GM23338 (cell line): ENCODE measurements at regions not wholly inside any gene's neighbourhood (a gene's known extent, or its start where the extent isn't known, plus 50 kb on each side); places are given as distances from the start of the nearest gene placed in this dataset.

Experiments used
- ATAC-seq: fragments of 200-7000 bp; cut with Tn5 transposase; 3 replicates; pipeline ENCODE4 v1.9.1; 2020
- DNase-seq: peaks from one replicate; pipeline ENCODE4 v3.0.0-alpha.2; 2015; ENCODE audit warnings: low spot score
- H2AFZ ChIP-seq: fragments of 200-600 bp; sonication (generic); 2 replicates; pipeline ENCODE4 v1.8.0; 2016; ENCODE audit warnings: antibody characterized with exemption, mild to moderate bottlenecking, moderate library complexity
- H3F3A ChIP-seq: fragments of 200-600 bp; sonication (generic); replicated peaks from 2 replicates; pipeline ENCODE4 v1.8.0; 2017; ENCODE audit warnings: antibody characterized with exemption, mixed run types, low read depth
- H3K27ac ChIP-seq: fragments of 200-600 bp; sonication (generic); 2 replicates; pipeline ENCODE4 v1.6.1; 2016; ENCODE audit warnings: low read depth
- H3K27me3 ChIP-seq: fragments of 200-600 bp; sonication (generic); 2 replicates; pipeline ENCODE4 v1.8.0; 2016; ENCODE audit warnings: mild to moderate bottlenecking, mixed run types, moderate library complexity; ENCODE audit not compliant: insufficient read depth
- H3K36me3 ChIP-seq: fragments of 200-600 bp; sonication (generic); 2 replicates; pipeline ENCODE4 v1.8.0; 2016; ENCODE audit warnings: mild to moderate bottlenecking; ENCODE audit not compliant: insufficient read depth
- H3K4me1 ChIP-seq: fragments of 200-600 bp; sonication (generic); 2 replicates; pipeline ENCODE4 v1.8.0; 2016; ENCODE audit warnings: mild to moderate bottlenecking, moderate library complexity; ENCODE audit not compliant: insufficient read depth
- H3K4me2 ChIP-seq: fragments of 200-600 bp; sonication (generic); 2 replicates; pipeline ENCODE4 v1.7.1; 2017; ENCODE audit warnings: mixed run types
- H3K4me3 ChIP-seq: fragments of 200-600 bp; sonication (generic); 2 replicates; pipeline ENCODE4 v1.6.1; 2016; ENCODE audit warnings: mixed run types
- H3K79me2 ChIP-seq: fragments of 200-600 bp; sonication (generic); replicated peaks from 2 replicates; pipeline ENCODE4 v1.8.0; 2017; ENCODE audit warnings: mild to moderate bottlenecking; ENCODE audit not compliant: insufficient read depth
- H3K9me2 ChIP-seq: fragments of 200-600 bp; sonication (generic); 2 replicates; pipeline ENCODE4 v1.8.0; 2017; ENCODE audit not compliant: insufficient read depth
- H4K20me1 ChIP-seq: fragments of 200-600 bp; sonication (generic); replicated peaks from 2 replicates; pipeline ENCODE4 v1.8.0; 2017; ENCODE audit warnings: mild to moderate bottlenecking; ENCODE audit not compliant: insufficient read depth
- H3K27ac Mint-ChIP-seq: 2 replicates; pipeline ENCODE4 v1.8.0; 2020; ENCODE audit warnings: inconsistent platforms, mild to moderate bottlenecking, moderate library complexity, mixed read lengths
- H3K27me3 Mint-ChIP-seq: 3 replicates; pipeline ENCODE4 v1.8.0; 2022; ENCODE audit warnings: low read depth, mild to moderate bottlenecking, moderate library complexity, mixed read lengths, inconsistent platforms; ENCODE audit not compliant: insufficient read depth, poor library complexity
- H3K36me3 Mint-ChIP-seq: 3 replicates; pipeline ENCODE4 v1.8.0; 2021; ENCODE audit warnings: low read depth, mild to moderate bottlenecking, inconsistent platforms, moderate library complexity, mixed read lengths
- H3K4me1 Mint-ChIP-seq: 3 replicates; pipeline ENCODE4 v1.8.0; 2020; ENCODE audit warnings: mild to moderate bottlenecking, inconsistent platforms, mixed read lengths
- H3K4me3 Mint-ChIP-seq: 3 replicates; pipeline ENCODE4 v1.8.0; 2021; ENCODE audit warnings: moderate library complexity, mild to moderate bottlenecking, inconsistent platforms, mixed read lengths
- H3K9me3 Mint-ChIP-seq: 3 replicates; pipeline ENCODE4 v1.8.0; 2020; ENCODE audit warnings: moderate library complexity, mild to moderate bottlenecking, inconsistent platforms, mixed read lengths
- CREB1 ChIP-seq: fragments of 250-450 bp; sonication (Bioruptor Pico); IDR thresholded peaks from 2 replicates; pipeline ENCODE4 v1.5.0; 2020; ENCODE audit warnings: low read depth, mild to moderate bottlenecking, moderate library complexity
- EZH2 ChIP-seq: fragments of 200-600 bp; sonication (generic); IDR thresholded peaks from one replicate; pipeline ENCODE4 v1.8.0; 2017; ENCODE audit warnings: antibody characterized with exemption, mild to moderate bottlenecking, low read depth; ENCODE audit not compliant: unreplicated experiment
- EZH2phosphoT487 ChIP-seq: fragments of 200-600 bp; sonication (generic); IDR thresholded peaks from one replicate; pipeline ENCODE4 v1.8.1; 2018; ENCODE audit warnings: antibody characterized with exemption; ENCODE audit not compliant: unreplicated experiment
- JUNB ChIP-seq: IDR thresholded peaks from one replicate; pipeline ENCODE4 v1.6.1; 2016; ENCODE audit warnings: antibody characterized with exemption; ENCODE audit not compliant: unreplicated experiment
- NANOG ChIP-seq: IDR thresholded peaks from 2 replicates; pipeline ENCODE4 v1.6.1; 2016; ENCODE audit warnings: antibody characterized with exemption, borderline replicate concordance
- POLR2AphosphoS5 ChIP-seq: IDR thresholded peaks from 2 replicates; pipeline ENCODE4 v1.6.1; 2016; ENCODE audit warnings: antibody characterized with exemption, low read depth
- STAT1 ChIP-seq: IDR thresholded peaks from one replicate; pipeline ENCODE4 v1.6.1; 2016; ENCODE audit warnings: antibody characterized with exemption; ENCODE audit not compliant: unreplicated experiment
- ZNF114 ChIP-seq: fragments of 250-450 bp; sonication (Bioruptor Pico); IDR thresholded peaks from 2 replicates; pipeline ENCODE4 v1.5.0; 2020; ENCODE audit warnings: mild to moderate bottlenecking, moderate library complexity
- ZNF331 ChIP-seq: fragments of 250-450 bp; sonication (Bioruptor Pico); IDR thresholded peaks from 2 replicates; pipeline ENCODE4 v1.5.0; 2020; ENCODE audit warnings: low read depth, mild to moderate bottlenecking, moderate library complexity
- TF ChIP-seq, protein P1 (sequence below), 2 experiments: fragments of 200-600 bp in 1 of 2; sonication (generic) in 1 of 2; conservative IDR thresholded peaks; 2 replicates each; pipeline versions ENCODE4 v1.5.1 to v1.6.1; 2016 to 2017; ENCODE audit warnings: antibody characterized with exemption in 2 of 2, low read depth in 2 of 2, mild to moderate bottlenecking in 2 of 2, moderate library complexity in 1 of 2
- TF ChIP-seq, protein P2 (sequence below): IDR thresholded peaks from 2 replicates; pipeline ENCODE4 v1.6.1; 2016; ENCODE audit warnings: antibody characterized with exemption
- TF ChIP-seq, protein P3 (sequence below): IDR thresholded peaks from one replicate; pipeline ENCODE4 v1.6.1; 2018; ENCODE audit warnings: antibody characterized with exemption; ENCODE audit not compliant: unreplicated experiment
- TF ChIP-seq, protein P4 (sequence below): fragments of 250-450 bp; sonication (Bioruptor Pico); IDR thresholded peaks from 2 replicates; pipeline ENCODE4 v1.5.0; 2020; ENCODE audit warnings: mild to moderate bottlenecking, moderate library complexity

DNA sequence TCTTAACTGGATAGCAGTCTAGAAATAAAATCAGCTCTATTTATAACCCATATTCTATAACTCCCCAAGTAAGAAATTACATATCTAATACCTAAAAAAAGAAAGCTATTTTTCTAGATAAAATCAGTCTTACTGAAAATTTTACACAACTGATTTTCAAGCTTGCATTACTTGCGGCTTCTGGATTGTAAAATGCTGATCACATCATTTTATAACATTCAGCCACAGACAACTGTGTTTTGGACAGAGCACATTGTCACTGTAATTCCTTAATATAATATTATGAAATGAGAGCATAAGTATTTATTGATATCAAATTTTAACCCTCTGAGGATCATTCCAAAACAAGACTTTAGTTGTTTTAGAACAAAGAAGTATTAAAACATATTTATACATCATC is 78.5 kb upstream of the ARID2 start:
- Histone ChIP-seq H3K27ac (no peak overlapping the region), H4K20me1 (no peaks in the 10 kb centered on the region), H3K79me2 (no peaks in the 10 kb centered on the region), H3F3A (no peaks in the 10 kb centered on the region), H3K4me2 (no peak overlapping the region), H3K36me3 (no peaks in the 10 kb centered on the region), H3K4me3 (no peak overlapping the region), H3K4me1 (0 out of 2 replicates have a peak, but pooled peaks cover 2% of the 10 kb centered on the region), H3K27me3 (no peaks in the 10 kb centered on the region), H2AFZ (no peak overlapping the region), H3K9me2 (0 out of 2 replicates have a peak, but pooled peaks cover 4% of the 10 kb centered on the region)
- ATAC-seq = no peak
- Mint-ChIP-seq H3K9me3 (no peaks in the 10 kb centered on the region), H3K27me3 (no peaks in the 10 kb centered on the region), H3K27ac (no peak overlapping the region), H3K4me3 (no peak overlapping the region), H3K36me3 (no peaks in the 10 kb centered on the region), H3K4me1 (peaks cover 5% of the 10 kb centered on the region; the same call in 2 of the 3 replicates)
- TF ChIP-seq CREB1 = no peak
- TF ChIP-seq JUNB = no peak
- no peak for TF ChIP-seq POLR2AphosphoS5
- TF ChIP-seq EZH2phosphoT487 = no peak
- TF ChIP-seq ZNF331 = no peak
- TF ChIP-seq EZH2 = no peak
- TF ChIP-seq ZNF114 = no peak
- TF ChIP-seq, protein P1, sequence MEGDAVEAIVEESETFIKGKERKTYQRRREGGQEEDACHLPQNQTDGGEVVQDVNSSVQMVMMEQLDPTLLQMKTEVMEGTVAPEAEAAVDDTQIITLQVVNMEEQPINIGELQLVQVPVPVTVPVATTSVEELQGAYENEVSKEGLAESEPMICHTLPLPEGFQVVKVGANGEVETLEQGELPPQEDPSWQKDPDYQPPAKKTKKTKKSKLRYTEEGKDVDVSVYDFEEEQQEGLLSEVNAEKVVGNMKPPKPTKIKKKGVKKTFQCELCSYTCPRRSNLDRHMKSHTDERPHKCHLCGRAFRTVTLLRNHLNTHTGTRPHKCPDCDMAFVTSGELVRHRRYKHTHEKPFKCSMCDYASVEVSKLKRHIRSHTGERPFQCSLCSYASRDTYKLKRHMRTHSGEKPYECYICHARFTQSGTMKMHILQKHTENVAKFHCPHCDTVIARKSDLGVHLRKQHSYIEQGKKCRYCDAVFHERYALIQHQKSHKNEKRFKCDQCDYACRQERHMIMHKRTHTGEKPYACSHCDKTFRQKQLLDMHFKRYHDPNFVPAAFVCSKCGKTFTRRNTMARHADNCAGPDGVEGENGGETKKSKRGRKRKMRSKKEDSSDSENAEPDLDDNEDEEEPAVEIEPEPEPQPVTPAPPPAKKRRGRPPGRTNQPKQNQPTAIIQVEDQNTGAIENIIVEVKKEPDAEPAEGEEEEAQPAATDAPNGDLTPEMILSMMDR (conservative IDR thresholded peaks at IDR 0.05; ENCODE audit: low read depth in 2 of 2) = no peak
- TF ChIP-seq STAT1 = no peak
- TF ChIP-seq, protein P2, sequence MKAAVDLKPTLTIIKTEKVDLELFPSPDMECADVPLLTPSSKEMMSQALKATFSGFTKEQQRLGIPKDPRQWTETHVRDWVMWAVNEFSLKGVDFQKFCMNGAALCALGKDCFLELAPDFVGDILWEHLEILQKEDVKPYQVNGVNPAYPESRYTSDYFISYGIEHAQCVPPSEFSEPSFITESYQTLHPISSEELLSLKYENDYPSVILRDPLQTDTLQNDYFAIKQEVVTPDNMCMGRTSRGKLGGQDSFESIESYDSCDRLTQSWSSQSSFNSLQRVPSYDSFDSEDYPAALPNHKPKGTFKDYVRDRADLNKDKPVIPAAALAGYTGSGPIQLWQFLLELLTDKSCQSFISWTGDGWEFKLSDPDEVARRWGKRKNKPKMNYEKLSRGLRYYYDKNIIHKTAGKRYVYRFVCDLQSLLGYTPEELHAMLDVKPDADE = no peak
- no peak for TF ChIP-seq NANOG
- TF ChIP-seq, protein P3, sequence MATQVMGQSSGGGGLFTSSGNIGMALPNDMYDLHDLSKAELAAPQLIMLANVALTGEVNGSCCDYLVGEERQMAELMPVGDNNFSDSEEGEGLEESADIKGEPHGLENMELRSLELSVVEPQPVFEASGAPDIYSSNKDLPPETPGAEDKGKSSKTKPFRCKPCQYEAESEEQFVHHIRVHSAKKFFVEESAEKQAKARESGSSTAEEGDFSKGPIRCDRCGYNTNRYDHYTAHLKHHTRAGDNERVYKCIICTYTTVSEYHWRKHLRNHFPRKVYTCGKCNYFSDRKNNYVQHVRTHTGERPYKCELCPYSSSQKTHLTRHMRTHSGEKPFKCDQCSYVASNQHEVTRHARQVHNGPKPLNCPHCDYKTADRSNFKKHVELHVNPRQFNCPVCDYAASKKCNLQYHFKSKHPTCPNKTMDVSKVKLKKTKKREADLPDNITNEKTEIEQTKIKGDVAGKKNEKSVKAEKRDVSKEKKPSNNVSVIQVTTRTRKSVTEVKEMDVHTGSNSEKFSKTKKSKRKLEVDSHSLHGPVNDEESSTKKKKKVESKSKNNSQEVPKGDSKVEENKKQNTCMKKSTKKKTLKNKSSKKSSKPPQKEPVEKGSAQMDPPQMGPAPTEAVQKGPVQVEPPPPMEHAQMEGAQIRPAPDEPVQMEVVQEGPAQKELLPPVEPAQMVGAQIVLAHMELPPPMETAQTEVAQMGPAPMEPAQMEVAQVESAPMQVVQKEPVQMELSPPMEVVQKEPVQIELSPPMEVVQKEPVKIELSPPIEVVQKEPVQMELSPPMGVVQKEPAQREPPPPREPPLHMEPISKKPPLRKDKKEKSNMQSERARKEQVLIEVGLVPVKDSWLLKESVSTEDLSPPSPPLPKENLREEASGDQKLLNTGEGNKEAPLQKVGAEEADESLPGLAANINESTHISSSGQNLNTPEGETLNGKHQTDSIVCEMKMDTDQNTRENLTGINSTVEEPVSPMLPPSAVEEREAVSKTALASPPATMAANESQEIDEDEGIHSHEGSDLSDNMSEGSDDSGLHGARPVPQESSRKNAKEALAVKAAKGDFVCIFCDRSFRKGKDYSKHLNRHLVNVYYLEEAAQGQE = no peak
- TF ChIP-seq, protein P4, sequence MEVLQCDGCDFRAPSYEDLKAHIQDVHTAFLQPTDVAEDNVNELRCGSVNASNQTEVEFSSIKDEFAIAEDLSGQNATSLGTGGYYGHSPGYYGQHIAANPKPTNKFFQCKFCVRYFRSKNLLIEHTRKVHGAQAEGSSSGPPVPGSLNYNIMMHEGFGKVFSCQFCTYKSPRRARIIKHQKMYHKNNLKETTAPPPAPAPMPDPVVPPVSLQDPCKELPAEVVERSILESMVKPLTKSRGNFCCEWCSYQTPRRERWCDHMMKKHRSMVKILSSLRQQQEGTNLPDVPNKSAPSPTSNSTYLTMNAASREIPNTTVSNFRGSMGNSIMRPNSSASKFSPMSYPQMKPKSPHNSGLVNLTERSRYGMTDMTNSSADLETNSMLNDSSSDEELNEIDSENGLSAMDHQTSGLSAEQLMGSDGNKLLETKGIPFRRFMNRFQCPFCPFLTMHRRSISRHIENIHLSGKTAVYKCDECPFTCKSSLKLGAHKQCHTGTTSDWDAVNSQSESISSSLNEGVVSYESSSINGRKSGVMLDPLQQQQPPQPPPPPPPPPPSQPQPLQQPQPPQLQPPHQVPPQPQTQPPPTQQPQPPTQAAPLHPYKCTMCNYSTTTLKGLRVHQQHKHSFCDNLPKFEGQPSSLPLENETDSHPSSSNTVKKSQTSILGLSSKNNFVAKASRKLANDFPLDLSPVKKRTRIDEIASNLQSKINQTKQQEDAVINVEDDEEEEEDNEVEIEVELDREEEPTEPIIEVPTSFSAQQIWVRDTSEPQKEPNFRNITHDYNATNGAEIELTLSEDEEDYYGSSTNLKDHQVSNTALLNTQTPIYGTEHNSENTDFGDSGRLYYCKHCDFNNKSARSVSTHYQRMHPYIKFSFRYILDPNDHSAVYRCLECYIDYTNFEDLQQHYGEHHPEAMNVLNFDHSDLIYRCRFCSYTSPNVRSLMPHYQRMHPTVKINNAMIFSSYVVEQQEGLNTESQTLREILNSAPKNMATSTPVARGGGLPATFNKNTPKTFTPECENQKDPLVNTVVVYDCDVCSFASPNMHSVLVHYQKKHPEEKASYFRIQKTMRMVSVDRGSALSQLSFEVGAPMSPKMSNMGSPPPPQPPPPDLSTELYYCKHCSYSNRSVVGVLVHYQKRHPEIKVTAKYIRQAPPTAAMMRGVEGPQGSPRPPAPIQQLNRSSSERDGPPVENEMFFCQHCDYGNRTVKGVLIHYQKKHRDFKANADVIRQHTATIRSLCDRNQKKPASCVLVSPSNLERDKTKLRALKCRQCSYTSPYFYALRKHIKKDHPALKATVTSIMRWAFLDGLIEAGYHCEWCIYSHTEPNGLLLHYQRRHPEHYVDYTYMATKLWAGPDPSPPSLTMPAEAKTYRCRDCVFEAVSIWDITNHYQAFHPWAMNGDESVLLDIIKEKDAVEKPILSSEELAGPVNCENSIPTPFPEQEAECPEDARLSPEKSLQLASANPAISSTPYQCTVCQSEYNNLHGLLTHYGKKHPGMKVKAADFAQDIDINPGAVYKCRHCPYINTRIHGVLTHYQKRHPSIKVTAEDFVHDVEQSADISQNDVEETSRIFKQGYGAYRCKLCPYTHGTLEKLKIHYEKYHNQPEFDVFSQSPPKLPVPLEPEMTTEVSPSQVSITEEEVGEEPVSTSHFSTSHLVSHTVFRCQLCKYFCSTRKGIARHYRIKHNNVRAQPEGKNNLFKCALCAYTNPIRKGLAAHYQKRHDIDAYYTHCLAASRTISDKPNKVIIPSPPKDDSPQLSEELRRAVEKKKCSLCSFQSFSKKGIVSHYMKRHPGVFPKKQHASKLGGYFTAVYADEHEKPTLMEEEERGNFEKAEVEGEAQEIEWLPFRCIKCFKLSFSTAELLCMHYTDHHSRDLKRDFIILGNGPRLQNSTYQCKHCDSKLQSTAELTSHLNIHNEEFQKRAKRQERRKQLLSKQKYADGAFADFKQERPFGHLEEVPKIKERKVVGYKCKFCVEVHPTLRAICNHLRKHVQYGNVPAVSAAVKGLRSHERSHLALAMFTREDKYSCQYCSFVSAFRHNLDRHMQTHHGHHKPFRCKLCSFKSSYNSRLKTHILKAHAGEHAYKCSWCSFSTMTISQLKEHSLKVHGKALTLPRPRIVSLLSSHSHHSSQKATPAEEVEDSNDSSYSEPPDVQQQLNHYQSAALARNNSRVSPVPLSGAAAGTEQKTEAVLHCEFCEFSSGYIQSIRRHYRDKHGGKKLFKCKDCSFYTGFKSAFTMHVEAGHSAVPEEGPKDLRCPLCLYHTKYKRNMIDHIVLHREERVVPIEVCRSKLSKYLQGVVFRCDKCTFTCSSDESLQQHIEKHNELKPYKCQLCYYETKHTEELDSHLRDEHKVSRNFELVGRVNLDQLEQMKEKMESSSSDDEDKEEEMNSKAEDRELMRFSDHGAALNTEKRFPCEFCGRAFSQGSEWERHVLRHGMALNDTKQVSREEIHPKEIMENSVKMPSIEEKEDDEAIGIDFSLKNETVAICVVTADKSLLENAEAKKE = no peak
- DNase-seq = no peak
